Karpas-422 (cell line): ENCODE measurements at regions not wholly inside any gene's neighbourhood (a gene's known extent, or its start where the extent isn't known, plus 50 kb on each side); places are given as distances from the start of the nearest gene placed in this dataset.

ENCODE experiments used
- DNase-seq: peaks from one replicate; pipeline ENCODE4 v3.0.0-alpha.2; 2015
- H2AFZ ChIP-seq: fragments of 200-600 bp; sonication (generic); 2 replicates; pipeline ENCODE4 v1.6.1; 2014; ENCODE audit warnings: antibody characterized with exemption, low read length, mixed read lengths
- H3K27ac ChIP-seq: fragments of 200-600 bp; sonication (generic); 2 replicates; pipeline ENCODE4 v1.5.1; 2014; ENCODE audit warnings: mild to moderate bottlenecking, low read length, moderate library complexity
- H3K27me3 ChIP-seq: fragments of 200-600 bp; sonication (generic); 2 replicates; pipeline ENCODE4 v1.6.1; 2014; ENCODE audit warnings: low read length, mixed read lengths
- H3K36me3 ChIP-seq: fragments of 200-600 bp; sonication (generic); 2 replicates; pipeline ENCODE4 v1.6.1; 2014; ENCODE audit warnings: low read length, mixed read lengths; ENCODE audit not compliant: insufficient read depth
- H3K4me1 ChIP-seq: fragments of 200-600 bp; sonication (generic); 2 replicates; pipeline ENCODE4 v1.6.1; 2014; ENCODE audit warnings: mild to moderate bottlenecking, low read length, mixed read lengths
- H3K4me2 ChIP-seq: fragments of 200-600 bp; sonication (generic); 2 replicates; pipeline ENCODE4 v1.6.1; 2014; ENCODE audit warnings: low read length, low read depth, mild to moderate bottlenecking; ENCODE audit not compliant: poor library complexity, severe bottlenecking
- H3K4me3 ChIP-seq: fragments of 200-600 bp; sonication (generic); 2 replicates; pipeline ENCODE4 v1.5.1; 2014; ENCODE audit warnings: mild to moderate bottlenecking, antibody characterized with exemption, low read length, mixed read lengths
- H3K79me2 ChIP-seq: fragments of 200-600 bp; sonication (generic); 2 replicates; pipeline ENCODE4 v1.6.1; 2014; ENCODE audit warnings: mild to moderate bottlenecking, low read length, mixed read lengths
- H3K9ac ChIP-seq: fragments of 200-600 bp; sonication (generic); 2 replicates; pipeline ENCODE4 v1.6.0; 2014; ENCODE audit warnings: low read length
- H3K9me2 ChIP-seq: fragments of 200-600 bp; sonication (generic), shearing (Covaris generic); replicated peaks from 2 replicates; pipeline ENCODE4 v1.6.0; 2014; ENCODE audit warnings: mild to moderate bottlenecking, low read length, moderate library complexity; ENCODE audit not compliant: insufficient read depth
- H3K9me3 ChIP-seq: fragments of 300-700, 200-600 bp; sonication (generic); 2 replicates; pipeline ENCODE4 v1.6.1; 2014; ENCODE audit warnings: low read length, mixed read lengths
- H4K20me1 ChIP-seq: fragments of 200-600 bp; sonication (generic); 2 replicates; pipeline ENCODE4 v1.6.1; 2014; ENCODE audit warnings: mild to moderate bottlenecking, antibody characterized with exemption, low read length, low read depth; ENCODE audit not compliant: insufficient read depth

- no peaks in the 10 kb centered on the region for H3K9me2 ChIP-seq
- H3K36me3 ChIP-seq = no peaks in the 10 kb centered on the region
- no peak overlapping the region for H3K4me3 ChIP-seq
- peaks cover 16% of the 10 kb centered on the region; the same call in 1 of the 2 replicates for H3K9me3 ChIP-seq
- H4K20me1 ChIP-seq = no peaks in the 10 kb centered on the region
- DNase-seq = no peak
- H3K27ac ChIP-seq = no peak overlapping the region
- H3K79me2 ChIP-seq = no peaks in the 10 kb centered on the region
- H3K4me2 ChIP-seq = no peak overlapping the region
- no peaks in the 10 kb centered on the region for H3K27me3 ChIP-seq
- H3K9ac ChIP-seq = no peak overlapping the region
- H3K4me1 ChIP-seq = no peaks in the 10 kb centered on the region
- no peak overlapping the region for H2AFZ ChIP-seq
Measured at GRCh38 chr1:188325211-188325610, 1496.5 kb downstream of the PLA2G4A start.

- no peaks in the 10 kb centered on the region for H4K20me1 ChIP-seq
- no peak overlapping the region for H3K27ac ChIP-seq
- H3K9me2 ChIP-seq = no peaks in the 10 kb centered on the region
- no peak for DNase-seq
- H3K4me1 ChIP-seq = no peaks in the 10 kb centered on the region
- H3K9ac ChIP-seq = no peak overlapping the region
- peaks cover 5% of the 10 kb centered on the region; the same call in 1 of the 2 replicates for H3K9me3 ChIP-seq
- H3K4me3 ChIP-seq = no peak overlapping the region
- no peaks in the 10 kb centered on the region for H3K27me3 ChIP-seq
- no peaks in the 10 kb centered on the region for H3K79me2 ChIP-seq
- H3K4me2 ChIP-seq = no peak overlapping the region
- no peaks in the 10 kb centered on the region for H3K36me3 ChIP-seq
- H2AFZ ChIP-seq = no peak overlapping the region
Measured at GRCh38 chr1:188343914-188344313, 1515.2 kb downstream of the PLA2G4A start.

GRCh38 chr1:188350104-188350503 is 1521.4 kb downstream of the PLA2G4A start:
- Histone ChIP-seq H2AFZ (no peak overlapping the region), H3K27me3 (no peaks in the 10 kb centered on the region), H3K9me2 (no peaks in the 10 kb centered on the region), H3K27ac (no peak overlapping the region), H3K4me1 (no peaks in the 10 kb centered on the region), H3K4me3 (no peak overlapping the region), H3K9me3 (peaks cover 7% of the 10 kb centered on the region), H3K36me3 (no peaks in the 10 kb centered on the region), H3K4me2 (no peak overlapping the region), H3K9ac (no peak overlapping the region), H4K20me1 (no peaks in the 10 kb centered on the region), H3K79me2 (no peaks in the 10 kb centered on the region)
- DNase-seq = no peak

- H3K36me3 ChIP-seq = no peaks in the 10 kb centered on the region
Measured at GRCh38 chr1:188355082-188355481, 1526.3 kb downstream of the PLA2G4A start.

GRCh38 chr1:188355847-188356246 is 1527.1 kb downstream of the PLA2G4A start:
- no peak for DNase-seq
- Histone ChIP-seq H3K79me2 (no peaks in the 10 kb centered on the region), H3K9me3 (peaks cover 10% of the 10 kb centered on the region), H3K4me1 (no peaks in the 10 kb centered on the region), H4K20me1 (no peaks in the 10 kb centered on the region), H3K9ac (no peak overlapping the region), H3K27ac (no peak overlapping the region), H3K27me3 (no peaks in the 10 kb centered on the region), H3K36me3 (no peaks in the 10 kb centered on the region), H3K4me2 (no peak overlapping the region), H3K9me2 (no peaks in the 10 kb centered on the region), H2AFZ (no peak overlapping the region), H3K4me3 (no peak overlapping the region)

More at GRCh38 chr1:188355082-188355481, 1526.3 kb downstream of the PLA2G4A start:
- DNase-seq = no peak
- no peaks in the 10 kb centered on the region for H4K20me1 ChIP-seq
- H3K9me2 ChIP-seq = no peaks in the 10 kb centered on the region
- no peak overlapping the region for H3K4me2 ChIP-seq
- H3K27ac ChIP-seq = no peak overlapping the region
- no peaks in the 10 kb centered on the region for H3K27me3 ChIP-seq
- no peaks in the 10 kb centered on the region for H3K79me2 ChIP-seq
- H3K4me3 ChIP-seq = no peak overlapping the region
- peaks cover 10% of the 10 kb centered on the region for H3K9me3 ChIP-seq
- no peak overlapping the region for H3K9ac ChIP-seq
- no peak overlapping the region for H2AFZ ChIP-seq
- H3K4me1 ChIP-seq = no peaks in the 10 kb centered on the region

GRCh38 chr1:188359315-188359714 is 1530.6 kb downstream of the PLA2G4A start:
- H3K4me2 ChIP-seq = no peak overlapping the region
- no peak overlapping the region for H3K4me3 ChIP-seq
- no peak for DNase-seq
- no peaks in the 10 kb centered on the region for H3K79me2 ChIP-seq
- no peaks in the 10 kb centered on the region for H3K27me3 ChIP-seq
- H3K9me3 ChIP-seq = peaks cover 11% of the 10 kb centered on the region
- no peak overlapping the region for H3K9ac ChIP-seq
- no peak overlapping the region for H2AFZ ChIP-seq
- no peaks in the 10 kb centered on the region for H4K20me1 ChIP-seq
- H3K27ac ChIP-seq = no peak overlapping the region
- no peaks in the 10 kb centered on the region for H3K9me2 ChIP-seq
- no peaks in the 10 kb centered on the region for H3K4me1 ChIP-seq
- no peaks in the 10 kb centered on the region for H3K36me3 ChIP-seq

- Histone ChIP-seq H3K9me2 (no peaks in the 10 kb centered on the region), H3K79me2 (no peaks in the 10 kb centered on the region), H3K9ac (no peak overlapping the region), H2AFZ (no peak overlapping the region), H3K4me2 (no peak overlapping the region), H3K27ac (no peak overlapping the region), H4K20me1 (no peaks in the 10 kb centered on the region), H3K9me3 (peaks cover 26% of the 10 kb centered on the region), H3K27me3 (no peaks in the 10 kb centered on the region), H3K36me3 (no peaks in the 10 kb centered on the region), H3K4me3 (no peak overlapping the region), H3K4me1 (no peaks in the 10 kb centered on the region)
- no peak for DNase-seq
Measured at GRCh38 chr1:188363943-188364342, 1535.2 kb downstream of the PLA2G4A start.

- Histone ChIP-seq H3K4me1 (no peaks in the 10 kb centered on the region), H2AFZ (no peak overlapping the region), H3K9me3 (peaks cover 23% of the 10 kb centered on the region; the same call in 1 of the 2 replicates), H3K27me3 (no peaks in the 10 kb centered on the region), H3K4me3 (no peak overlapping the region), H3K9me2 (no peaks in the 10 kb centered on the region), H3K27ac (no peak overlapping the region), H3K79me2 (no peaks in the 10 kb centered on the region), H3K36me3 (no peaks in the 10 kb centered on the region), H3K9ac (no peak overlapping the region), H3K4me2 (no peak overlapping the region), H4K20me1 (no peaks in the 10 kb centered on the region)
- DNase-seq = no peak
Measured at GRCh38 chr1:188364927-188365449, 1536.2 kb downstream of the PLA2G4A start.
